ENCODE measurements at regions not wholly inside any gene's neighbourhood (a gene's known extent, or its start where the extent isn't known, plus 50 kb on each side); places are given as distances from the start of the nearest gene placed in this dataset.

DNA sequence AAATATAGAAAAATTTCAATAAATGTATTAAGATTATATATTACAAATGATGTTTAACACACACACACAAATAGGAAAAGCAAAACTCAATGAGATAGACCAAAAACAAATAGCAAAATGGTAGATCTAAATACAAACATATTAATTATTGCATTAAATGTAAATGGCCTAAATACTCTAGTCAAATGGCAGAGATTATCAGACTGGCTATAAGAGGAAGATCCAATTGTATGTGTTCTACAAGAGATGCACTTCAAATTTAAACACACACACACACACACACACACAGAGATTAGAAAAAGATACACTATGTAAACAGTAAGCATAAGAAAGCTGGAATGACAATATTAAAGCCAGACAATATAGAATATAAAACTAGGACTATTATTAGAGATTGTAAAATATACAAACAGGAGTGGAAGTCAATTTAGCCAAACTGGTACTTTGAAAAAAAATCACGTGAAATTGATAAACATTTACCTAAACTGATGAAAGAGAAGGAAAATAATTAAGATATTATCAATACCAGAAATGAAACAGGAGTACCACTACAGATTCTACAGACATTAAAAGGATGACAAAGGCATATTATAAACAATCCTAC, 150.5 kb downstream of the TBXT start:
- H3K9me3 ChIP-seq (replicated peaks in 1 of 2; ENCODE audit: control insufficient read depth in 1 of 2, insufficient read depth in 1 of 2, low read length in 2 of 2): peaks cover 5 to 7% of the 10 kb centered on the region in 2 donors

DNA sequence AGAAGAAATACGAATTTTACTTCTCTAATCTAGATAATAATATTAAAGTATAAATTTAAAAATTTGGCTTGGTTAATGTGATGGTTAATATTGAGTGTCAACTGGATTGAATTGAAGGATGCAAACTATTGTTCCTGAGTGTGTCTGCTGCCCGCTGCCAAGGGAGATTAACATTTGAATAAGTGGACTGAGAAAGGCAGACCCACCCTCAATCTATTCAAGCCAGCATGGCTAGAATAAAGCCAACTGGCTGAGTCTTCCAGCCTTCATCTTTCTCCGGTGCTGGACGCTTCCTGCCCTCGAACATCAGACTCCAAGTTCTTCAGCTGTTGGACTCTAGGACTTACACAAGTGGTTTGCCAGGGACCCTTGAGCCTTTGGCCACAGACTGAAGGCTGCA, 152.7 kb downstream of the TBXT start:
- WGBS (ENCODE audit: insufficient coverage): 100% methylated on average over 2 of the region's 5 CpGs
- Histone ChIP-seq H3K4me1 (ENCODE audit: control insufficient read depth in 1 of 2, insufficient read depth in 2 of 2, low read length in 2 of 2) (no peaks in the 10 kb centered on the region), H2AFZ (ENCODE audit: insufficient read depth, low read depth, low read length, poor library complexity, severe bottlenecking) (no peak overlapping the region), H3K79me2 (ENCODE audit: insufficient read depth, low read length) (no peaks in the 10 kb centered on the region), H3K9me3 (replicated peaks in 1 of 2; ENCODE audit: control insufficient read depth in 1 of 2, insufficient read depth in 1 of 2, low read length in 2 of 2) (peaks cover 5 to 7% of the 10 kb centered on the region in 2 donors), H3K4me3 (replicated peaks in 1 of 3; ENCODE audit: low read depth in 2 of 3, low read length in 3 of 3) (no peak overlapping the region), H3K27ac (ENCODE audit: low read depth in 1 of 2, low read length in 2 of 2) (no peak overlapping the region), H4K20me1 (ENCODE audit: insufficient read depth, low read length) (no peaks in the 10 kb centered on the region), H3K27me3 (ENCODE audit: control insufficient read depth in 2 of 2, insufficient read depth in 2 of 2, low read length in 2 of 2) (peaks cover 0 to 1% of the 10 kb centered on the region in 2 donors), H3K9ac (ENCODE audit: insufficient read depth, low read length, poor library complexity, severe bottlenecking) (no peak overlapping the region), H3K36me3 (replicated peaks in 1 of 2; ENCODE audit: control insufficient read depth in 1 of 2, insufficient read depth in 2 of 2, low read length in 2 of 2) (no peaks in the 10 kb centered on the region), H3K4me2 (replicated peaks; ENCODE audit: extremely low read depth, low read length, poor library complexity, severe bottlenecking) (no peak overlapping the region)
- Mint-ChIP-seq H3K36me3 (no peaks in the 10 kb centered on the region), H3K27ac (no peak overlapping the region), H3K9me3 (peaks cover 4 to 11% (median 5%) of the 10 kb centered on the region in 7 donors), H3K27me3 (ENCODE audit: low read depth in 3 of 3) (peaks cover 3 to 16% (median 12%) of the 10 kb centered on the region in 3 donors), H3K4me1 (no peaks in the 10 kb centered on the region), H3K4me3 (no peak overlapping the region)
- TF ChIP-seq CTCF (IDR thresholded peaks at IDR 0.05): no peak
- intact Hi-C loops (cut with micrococcal nuclease): no loop called here
- DNase-seq: no peak

More for the DNA sequence above, 150.5 kb downstream of the TBXT start:
- Histone ChIP-seq H3K4me2 (replicated peaks; ENCODE audit: extremely low read depth, low read length, poor library complexity, severe bottlenecking) (no peak overlapping the region), H3K9ac (ENCODE audit: insufficient read depth, low read length, poor library complexity, severe bottlenecking) (no peak overlapping the region), H3K36me3 (replicated peaks in 1 of 2; ENCODE audit: control insufficient read depth in 1 of 2, insufficient read depth in 2 of 2, low read length in 2 of 2) (no peaks in the 10 kb centered on the region), H2AFZ (ENCODE audit: insufficient read depth, low read depth, low read length, poor library complexity, severe bottlenecking) (no peak overlapping the region), H3K27ac (ENCODE audit: low read depth in 1 of 2, low read length in 2 of 2) (no peak overlapping the region), H3K4me3 (replicated peaks in 1 of 3; ENCODE audit: low read depth in 2 of 3, low read length in 3 of 3) (no peak overlapping the region), H3K4me1 (ENCODE audit: control insufficient read depth in 1 of 2, insufficient read depth in 2 of 2, low read length in 2 of 2) (no peaks in the 10 kb centered on the region), H3K27me3 (ENCODE audit: control insufficient read depth in 2 of 2, insufficient read depth in 2 of 2, low read length in 2 of 2) (no peaks in the 10 kb centered on the region), H3K79me2 (ENCODE audit: insufficient read depth, low read length) (no peaks in the 10 kb centered on the region), H4K20me1 (ENCODE audit: insufficient read depth, low read length) (no peaks in the 10 kb centered on the region)
- no peaks in the 10 kb centered on the region for H3K4me1 Mint-ChIP-seq
- no peak overlapping the region for H3K4me3 Mint-ChIP-seq
- H3K27ac Mint-ChIP-seq: peak overlapping the region in 1 of 7 donors; percentile 61
- WGBS (ENCODE audit: insufficient coverage): no CpG with 5 or more reads among the region's 1 CpG
- DNase-seq: no peak
- no peaks in the 10 kb centered on the region for H3K36me3 Mint-ChIP-seq
- TF ChIP-seq CTCF (IDR thresholded peaks at IDR 0.05): no peak
- H3K9me3 Mint-ChIP-seq: peaks cover 3 to 11% (median 8%) of the 10 kb centered on the region in 7 donors
- intact Hi-C loops (cut with micrococcal nuclease): no loop called here
- H3K27me3 Mint-ChIP-seq (ENCODE audit: low read depth in 3 of 3): peaks cover 0 to 1% (median 0%) of the 10 kb centered on the region in 3 donors
